Rectal smooth muscle tissue (tissue), 1 donor: ENCODE measurements at regions not wholly inside any gene's neighbourhood (a gene's known extent, or its start where the extent isn't known, plus 50 kb on each side); places are given as distances from the start of the nearest gene placed in this dataset.

ENCODE experiments used
- H3K27ac ChIP-seq: one replicate; pipeline ENCODE4 v1.7.0; 2013; ENCODE audit warnings: low read depth, low read length, inconsistent platforms
- H3K27me3 ChIP-seq: one replicate; pipeline ENCODE4 v1.7.0; 2013; ENCODE audit warnings: low read length; ENCODE audit not compliant: control insufficient read depth, insufficient read depth
- H3K36me3 ChIP-seq: one replicate; pipeline ENCODE4 v1.7.0; 2013; ENCODE audit warnings: low read length; ENCODE audit not compliant: control insufficient read depth, insufficient read depth
- H3K4me1 ChIP-seq: one replicate; pipeline ENCODE4 v1.7.0; 2013; ENCODE audit warnings: low read length; ENCODE audit not compliant: control insufficient read depth, insufficient read depth
- H3K4me3 ChIP-seq: one replicate; pipeline ENCODE4 v1.7.0; 2013; ENCODE audit warnings: low read length
- H3K9ac ChIP-seq: one replicate; pipeline ENCODE4 v1.7.0; 2013; ENCODE audit warnings: low read length

GRCh38 chr4:129393976-129394375 lies 298.0 kb downstream of the C4orf33 start:
- Histone ChIP-seq H3K27me3 (no peaks in the 10 kb centered on the region), H3K36me3 (no peaks in the 10 kb centered on the region), H3K27ac (no peak overlapping the region), H3K4me1 (no peaks in the 10 kb centered on the region), H3K4me3 (no peak overlapping the region), H3K9ac (no peak overlapping the region)

GRCh38 chr4:129394635-129395034 lies 298.7 kb downstream of the C4orf33 start:
- Histone ChIP-seq H3K4me1 (no peaks in the 10 kb centered on the region), H3K9ac (no peak overlapping the region), H3K4me3 (no peak overlapping the region), H3K36me3 (no peaks in the 10 kb centered on the region), H3K27ac (no peak overlapping the region), H3K27me3 (no peaks in the 10 kb centered on the region)

GRCh38 chr4:129403848-129404247 lies 307.9 kb downstream of the C4orf33 start:
- no peaks in the 10 kb centered on the region for H3K36me3 ChIP-seq
- H3K4me1 ChIP-seq = no peaks in the 10 kb centered on the region
- H3K27ac ChIP-seq = no peak overlapping the region
- H3K4me3 ChIP-seq = no peak overlapping the region
- no peak overlapping the region for H3K9ac ChIP-seq
- no peaks in the 10 kb centered on the region for H3K27me3 ChIP-seq

- no peak overlapping the region for H3K4me3 ChIP-seq
- H3K27me3 ChIP-seq = no peaks in the 10 kb centered on the region
- no peak overlapping the region for H3K27ac ChIP-seq
- H3K9ac ChIP-seq = no peak overlapping the region
- no peaks in the 10 kb centered on the region for H3K4me1 ChIP-seq
- no peaks in the 10 kb centered on the region for H3K36me3 ChIP-seq
Observed at GRCh38 chr4:129410115-129410514, 314.2 kb downstream of the C4orf33 start.

- H3K9ac ChIP-seq = no peak overlapping the region
- no peak overlapping the region for H3K27ac ChIP-seq
- H3K36me3 ChIP-seq = no peaks in the 10 kb centered on the region
- no peaks in the 10 kb centered on the region for H3K4me1 ChIP-seq
- H3K4me3 ChIP-seq = no peak overlapping the region
- H3K27me3 ChIP-seq = no peaks in the 10 kb centered on the region
Observed at GRCh38 chr4:129415004-129415403, 319.1 kb downstream of the C4orf33 start.

GRCh38 chr4:129420637-129421036 lies 324.7 kb downstream of the C4orf33 start:
- Histone ChIP-seq H3K4me3 (no peak overlapping the region), H3K27me3 (no peaks in the 10 kb centered on the region), H3K36me3 (no peaks in the 10 kb centered on the region), H3K27ac (no peak overlapping the region), H3K9ac (no peak overlapping the region), H3K4me1 (no peaks in the 10 kb centered on the region)

GRCh38 chr4:129422277-129422676 lies 326.3 kb downstream of the C4orf33 start:
- Histone ChIP-seq H3K4me3 (no peak overlapping the region), H3K36me3 (no peaks in the 10 kb centered on the region)

GRCh38 chr4:129428454-129428853 lies 332.5 kb downstream of the C4orf33 start:
- Histone ChIP-seq H3K36me3 (no peaks in the 10 kb centered on the region), H3K4me1 (peaks cover 5% of the 10 kb centered on the region), H3K27ac (no peak overlapping the region), H3K27me3 (no peaks in the 10 kb centered on the region), H3K4me3 (no peak overlapping the region), H3K9ac (no peak overlapping the region)

More at GRCh38 chr4:129422277-129422676, 326.3 kb downstream of the C4orf33 start:
- H3K4me1 ChIP-seq = no peaks in the 10 kb centered on the region
- no peak overlapping the region for H3K27ac ChIP-seq
- no peaks in the 10 kb centered on the region for H3K27me3 ChIP-seq
- no peak overlapping the region for H3K9ac ChIP-seq

GRCh38 chr4:129429581-129430320 lies 333.8 kb downstream of the C4orf33 start:
- H3K27me3 ChIP-seq = no peaks in the 10 kb centered on the region
- no peak overlapping the region for H3K27ac ChIP-seq
- H3K4me3 ChIP-seq = peak overlapping the region; percentile 4
- no peak overlapping the region for H3K9ac ChIP-seq
- peaks cover 5% of the 10 kb centered on the region for H3K4me1 ChIP-seq
- H3K36me3 ChIP-seq = no peaks in the 10 kb centered on the region

- Histone ChIP-seq H3K4me1 (no peaks in the 10 kb centered on the region), H3K27me3 (no peaks in the 10 kb centered on the region), H3K36me3 (no peaks in the 10 kb centered on the region), H3K4me3 (no peak overlapping the region), H3K27ac (no peak overlapping the region), H3K9ac (no peak overlapping the region)
Observed at GRCh38 chr4:129437347-129437746, 341.4 kb downstream of the C4orf33 start.

- no peaks in the 10 kb centered on the region for H3K4me1 ChIP-seq
- H3K9ac ChIP-seq = no peak overlapping the region
- no peak overlapping the region for H3K4me3 ChIP-seq
- H3K27ac ChIP-seq = no peak overlapping the region
- H3K36me3 ChIP-seq = no peaks in the 10 kb centered on the region
- no peaks in the 10 kb centered on the region for H3K27me3 ChIP-seq
Observed at GRCh38 chr4:129438456-129438981, 342.6 kb downstream of the C4orf33 start.

- H3K4me1 ChIP-seq = no peaks in the 10 kb centered on the region
- no peaks in the 10 kb centered on the region for H3K27me3 ChIP-seq
- no peaks in the 10 kb centered on the region for H3K36me3 ChIP-seq
- H3K27ac ChIP-seq = no peak overlapping the region
- no peak overlapping the region for H3K9ac ChIP-seq
- no peak overlapping the region for H3K4me3 ChIP-seq
Observed at GRCh38 chr4:129446074-129446473, 350.1 kb downstream of the C4orf33 start.
